GM23338 (cell line): ENCODE measurements at regions not wholly inside any gene's neighbourhood (a gene's known extent, or its start where the extent isn't known, plus 50 kb on each side); places are given as distances from the start of the nearest gene placed in this dataset.
"Not testable (repeated sequence)": the region's sequence is repeated elsewhere in the genome, so short reads cannot be mapped to it uniquely, and the experiment has no call there.

Source experiments
- CREB1 ChIP-seq: fragments of 250-450 bp; sonication (Bioruptor Pico); IDR thresholded peaks from 2 replicates; pipeline ENCODE4 v1.5.0; 2020; ENCODE audit warnings: low read depth, mild to moderate bottlenecking, moderate library complexity
- CTCF ChIP-seq, 2 experiments: fragments of 200-600 bp in 1 of 2; sonication (generic) in 1 of 2; conservative IDR thresholded peaks; 2 replicates each; pipeline versions ENCODE4 v1.5.1 to v1.6.1; 2016 to 2017; ENCODE audit warnings: antibody characterized with exemption in 2 of 2, low read depth in 2 of 2, mild to moderate bottlenecking in 2 of 2, moderate library complexity in 1 of 2
- EZH2 ChIP-seq: fragments of 200-600 bp; sonication (generic); IDR thresholded peaks from one replicate; pipeline ENCODE4 v1.8.0; 2017; ENCODE audit warnings: antibody characterized with exemption, mild to moderate bottlenecking, low read depth; ENCODE audit not compliant: unreplicated experiment
- EZH2phosphoT487 ChIP-seq: fragments of 200-600 bp; sonication (generic); IDR thresholded peaks from one replicate; pipeline ENCODE4 v1.8.1; 2018; ENCODE audit warnings: antibody characterized with exemption; ENCODE audit not compliant: unreplicated experiment
- JUNB ChIP-seq: IDR thresholded peaks from one replicate; pipeline ENCODE4 v1.6.1; 2016; ENCODE audit warnings: antibody characterized with exemption; ENCODE audit not compliant: unreplicated experiment
- POLR2AphosphoS5 ChIP-seq: IDR thresholded peaks from 2 replicates; pipeline ENCODE4 v1.6.1; 2016; ENCODE audit warnings: antibody characterized with exemption, low read depth
- REST ChIP-seq: IDR thresholded peaks from one replicate; pipeline ENCODE4 v1.6.1; 2018; ENCODE audit warnings: antibody characterized with exemption; ENCODE audit not compliant: unreplicated experiment
- ZNF114 ChIP-seq: fragments of 250-450 bp; sonication (Bioruptor Pico); IDR thresholded peaks from 2 replicates; pipeline ENCODE4 v1.5.0; 2020; ENCODE audit warnings: mild to moderate bottlenecking, moderate library complexity

GRCh38 chr15:84512324-84512723 lies 88.5 kb upstream of the ZSCAN2 start:
- TF ChIP-seq CTCF (conservative IDR thresholded peaks at IDR 0.05; ENCODE audit: low read depth in 2 of 2); EZH2phosphoT487; ZNF114 (CRISPR knock-in tag); EZH2; JUNB; POLR2AphosphoS5; CREB1 (CRISPR knock-in tag); REST: not testable (repeated sequence)
